ENCODE measurements at regions not wholly inside any gene's neighbourhood (a gene's known extent, or its start where the extent isn't known, plus 50 kb on each side); places are given as distances from the start of the nearest gene placed in this dataset.

- no peak for DNase-seq
Observed at GRCh38 chr7:52323202-52323746, 712.2 kb upstream of the POM121L12 start.

DNA sequence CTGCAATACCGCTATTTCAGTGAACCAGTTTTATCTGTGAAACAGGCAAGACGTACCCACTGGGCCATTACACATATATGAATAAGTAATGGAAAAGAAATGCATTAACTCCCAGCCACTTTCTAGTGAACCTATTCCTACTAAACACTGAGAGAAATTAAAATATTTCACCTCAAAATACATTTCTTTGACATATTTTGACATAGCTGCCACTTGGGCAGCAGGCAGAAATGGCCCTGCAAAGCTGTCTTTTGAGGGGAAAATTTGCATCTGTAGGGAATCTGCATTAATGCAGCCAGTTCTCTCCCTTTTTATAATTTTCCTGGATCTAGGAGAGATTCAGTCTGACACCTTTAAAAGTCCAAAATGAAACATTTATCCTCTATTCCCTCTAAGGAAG is 714.8 kb upstream of the POM121L12 start:
- no peak for DNase-seq

GRCh38 chr7:52317921-52318320 is 717.5 kb upstream of the POM121L12 start:
- no peak for DNase-seq

DNA sequence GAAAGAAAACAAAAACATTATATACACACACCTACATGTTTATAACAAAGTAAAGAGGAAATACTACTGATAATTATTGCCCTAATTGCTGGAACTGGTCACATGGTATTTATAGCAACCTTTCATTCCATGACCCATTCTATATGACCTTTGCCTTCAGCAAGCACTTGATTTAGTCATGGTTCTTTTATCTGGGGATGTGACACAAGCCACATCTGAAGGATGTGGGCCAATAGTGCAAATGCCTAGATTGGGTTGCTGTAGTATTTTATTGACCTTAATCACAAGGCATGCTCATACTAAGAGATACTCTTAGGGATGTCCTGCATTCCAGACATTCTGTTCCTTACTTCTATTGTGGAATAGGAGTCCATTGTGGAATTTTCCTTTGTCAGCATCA is 723.5 kb upstream of the POM121L12 start:
- DNase-seq, result no peak

DNA sequence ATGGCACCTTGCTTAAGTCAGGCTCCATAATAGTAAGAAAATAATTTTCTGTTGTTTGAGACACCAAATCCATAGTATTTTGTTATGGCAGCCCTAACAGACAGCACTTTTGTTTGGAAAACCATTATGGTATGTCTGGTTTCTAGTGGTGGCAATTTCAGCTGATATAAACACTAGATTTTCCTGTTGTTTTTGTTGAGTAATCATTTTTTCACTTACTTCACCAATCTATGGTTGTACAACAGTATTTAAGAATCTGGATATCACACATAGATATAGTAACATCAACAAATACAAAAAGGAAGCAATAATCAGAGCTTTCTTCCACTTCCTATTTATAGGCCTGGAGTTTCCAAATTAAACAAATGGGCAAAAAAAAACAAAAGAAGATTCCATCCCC is 725.8 kb upstream of the POM121L12 start:
- DNase-seq, result no peak

GRCh38 chr7:52302765-52303520 is 732.5 kb upstream of the POM121L12 start:
- no peak for DNase-seq

GRCh38 chr7:52297128-52297527 is 738.3 kb upstream of the POM121L12 start:
- no peak for DNase-seq

DNA sequence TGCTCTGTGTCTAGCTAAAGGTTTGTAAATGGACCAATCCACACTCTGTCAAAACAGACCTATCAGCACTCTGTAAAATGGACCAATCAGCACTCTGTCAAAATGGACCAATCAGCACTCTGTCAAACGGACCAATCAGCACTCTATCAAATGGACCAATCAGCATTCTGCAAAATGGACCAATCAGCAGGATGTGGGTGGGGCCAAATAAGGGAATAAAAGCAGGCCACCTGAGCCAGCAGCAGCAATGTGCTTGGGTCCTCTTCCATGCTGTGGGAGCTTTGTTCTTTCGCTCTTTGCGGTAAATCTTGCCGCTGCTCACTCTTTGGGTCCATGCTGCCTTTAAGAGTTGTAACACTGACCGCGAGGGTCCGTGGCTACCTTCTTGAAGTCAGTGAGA is 740.5 kb upstream of the POM121L12 start:
- DNase-seq, result no peak

GRCh38 chr7:52289247-52289646 is 746.2 kb upstream of the POM121L12 start:
- DNase-seq, result no peak

GRCh38 chr7:52287698-52288097 is 747.7 kb upstream of the POM121L12 start:
- no peak for DNase-seq

DNA sequence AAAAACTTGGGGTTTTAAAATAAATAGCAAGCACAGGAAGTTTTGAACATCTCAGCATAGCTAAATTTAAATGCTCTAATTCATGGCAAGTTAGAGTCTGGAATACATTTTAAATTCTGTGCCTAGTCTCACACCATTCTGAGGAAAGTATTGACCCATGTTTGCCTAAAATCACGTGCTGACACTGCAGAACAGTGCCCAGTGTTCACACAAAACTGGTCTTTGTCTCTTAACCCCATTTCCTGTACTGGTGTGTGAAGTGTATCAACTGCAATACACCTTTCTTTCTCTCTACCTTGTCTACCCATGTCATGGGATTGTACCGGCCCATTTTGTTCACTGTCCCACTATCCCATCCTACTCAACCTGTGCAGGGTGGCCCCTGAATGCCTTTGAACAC is 749.7 kb upstream of the POM121L12 start:
- no peak for DNase-seq

DNA sequence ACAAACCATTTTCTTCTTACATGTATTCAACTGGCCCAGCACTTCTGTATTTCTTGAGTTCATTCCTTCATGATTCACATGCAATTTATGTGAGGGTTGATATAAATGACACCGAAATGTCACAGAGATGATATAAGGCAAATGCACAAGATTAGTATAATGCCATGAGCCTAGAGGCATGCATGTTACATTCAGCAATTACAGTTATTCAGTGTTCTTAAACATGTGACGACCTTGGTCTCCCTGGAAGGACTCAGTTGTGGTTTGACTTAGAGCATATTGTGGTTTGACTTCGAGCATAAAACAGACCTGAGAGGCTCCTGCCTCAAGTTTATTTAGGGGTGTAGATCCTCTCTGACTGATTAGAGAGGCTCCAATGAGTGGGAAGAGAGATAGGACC is 752.1 kb upstream of the POM121L12 start:
- DNase-seq, result no peak

- DNase-seq, result no peak
Observed at GRCh38 chr7:52273685-52274610, 761.5 kb upstream of the POM121L12 start.

GRCh38 chr7:52271703-52272102 is 763.7 kb upstream of the POM121L12 start:
- no peak for DNase-seq

GRCh38 chr7:52270301-52270700 is 765.1 kb upstream of the POM121L12 start:
- no peak for DNase-seq

- no peak for DNase-seq
Observed at GRCh38 chr7:52269669-52270068, 765.8 kb upstream of the POM121L12 start.

GRCh38 chr7:52261057-52261456 is 774.4 kb upstream of the POM121L12 start:
- no peak for DNase-seq

GRCh38 chr7:52260046-52260665 is 775.3 kb upstream of the POM121L12 start:
- DNase-seq, result no peak

GRCh38 chr7:52257890-52258289 is 777.5 kb upstream of the POM121L12 start:
- no peak for DNase-seq

DNA sequence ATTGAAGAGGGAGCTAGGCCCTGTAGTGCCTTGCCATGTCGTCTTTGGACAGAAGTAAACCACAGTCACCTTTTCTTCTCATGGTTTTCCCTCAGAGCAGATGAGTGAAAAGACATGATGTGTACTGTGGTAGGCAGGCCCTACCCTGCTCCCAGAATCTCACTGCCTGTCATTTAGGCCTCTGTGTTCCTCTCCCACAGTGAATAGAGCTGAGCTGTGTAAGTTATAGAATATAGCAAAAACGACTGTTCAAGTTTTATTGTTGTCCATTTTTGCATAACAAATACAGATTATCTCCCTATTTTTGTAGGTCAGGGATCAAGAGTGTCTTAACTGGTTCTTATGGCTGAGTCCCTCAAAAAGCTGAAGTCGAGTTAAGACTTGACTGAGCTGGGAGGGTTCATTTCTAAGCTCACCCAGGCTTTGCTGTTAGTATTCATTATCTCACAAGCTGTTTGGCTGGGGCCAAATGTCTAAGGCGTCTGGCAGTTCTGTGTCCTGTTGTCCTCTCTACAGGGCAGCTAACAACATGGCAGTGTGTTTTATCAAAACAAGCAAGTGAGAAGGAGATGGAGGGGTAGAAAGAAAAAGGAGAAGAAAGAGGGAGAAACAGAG is 780.9 kb upstream of the POM121L12 start:
- no peak for DNase-seq

DNA sequence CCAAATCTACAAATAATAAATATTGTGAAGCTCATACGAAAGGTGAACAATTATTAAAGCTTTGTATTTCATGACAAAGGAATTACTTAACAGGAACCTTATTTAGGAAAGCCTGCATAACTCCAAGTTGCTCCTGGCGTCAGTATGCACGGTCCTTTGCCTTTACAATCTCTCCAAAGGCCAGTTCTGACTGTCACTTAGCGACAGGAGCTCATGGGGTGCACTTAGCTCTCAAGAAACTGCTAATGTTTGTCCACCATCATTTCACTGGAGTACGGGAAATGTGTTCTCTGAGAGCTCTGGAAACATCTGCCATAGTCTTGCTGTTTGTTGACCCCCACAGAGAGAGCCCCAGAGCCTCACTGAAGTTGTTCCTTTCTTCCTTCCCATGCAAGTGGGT is 781.5 kb upstream of the POM121L12 start:
- no peak for DNase-seq

DNA sequence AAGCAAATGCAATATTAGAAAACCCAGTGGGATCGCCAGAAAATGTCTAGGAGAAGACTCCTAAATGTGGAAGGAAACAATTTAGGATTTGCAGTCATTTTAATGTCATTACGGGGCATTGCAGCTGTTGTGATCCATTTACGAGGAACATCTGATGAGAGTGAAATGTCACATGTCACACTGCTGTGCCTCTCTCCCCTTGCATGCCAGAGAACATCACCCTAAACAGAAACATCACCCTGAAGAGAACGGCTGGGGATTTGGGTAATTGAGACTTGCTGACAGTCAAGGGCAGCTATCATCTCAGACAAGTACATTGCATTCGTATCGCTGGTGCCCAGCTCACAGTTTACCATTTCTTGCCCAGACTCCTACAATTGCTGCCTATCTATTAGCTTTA is 785.7 kb upstream of the POM121L12 start:
- DNase-seq, result no peak

- DNase-seq, result no peak
Observed at GRCh38 chr7:52247518-52247917, 787.9 kb upstream of the POM121L12 start.

All from NCI-H1694 (cell line).